HCT116 (cell line): ENCODE measurements at regions not wholly inside any gene's neighbourhood (a gene's known extent, or its start where the extent isn't known, plus 50 kb on each side); places are given as distances from the start of the nearest gene placed in this dataset.

Experiments
- ATAC-seq: fragments of 200-7000 bp; cut with Tn5 transposase; 2 replicates; pipeline ENCODE4 v1.9.1; 2020; ENCODE audit warnings: mild to moderate bottlenecking, moderate library complexity
- BruUV-seq: library from RNA; stranded (reverse); fragments of 400-500 nt; replicated peaks from 2 replicates; lab custom pipeline; 2021; lab: Mats Ljungman, UMichigan
- CTCF ChIA-PET: fragments of 300-600 bp; sonication (Branson Sonifier 250); formaldehyde crosslinking; loops from one replicate; lab custom pipeline; 2021; ENCODE audit warnings: antibody characterized with exemption; lab: Charles Lee
- POLR2A ChIA-PET: fragments of 300-600, 350-600 bp; sonication (Branson Sonifier 250); formaldehyde crosslinking; loops from one replicate; lab custom pipeline; 2021; ENCODE audit warnings: antibody characterized with exemption; lab: Charles Lee
- RAD21 ChIA-PET, 2 experiments: fragments of 300-600 bp; sonication (Branson Sonifier 250); formaldehyde crosslinking; loops; one replicate each; lab custom pipeline; 2023; ENCODE audit warnings: low total read pairs in 2 of 2; ENCODE audit not compliant: uncharacterized antibody in 2 of 2, unreplicated experiment in 2 of 2, low non-redundant PET in 1 of 2; lab: Charles Lee
- DNase-seq: peaks from one replicate; pipeline ENCODE4 v3.0.0-alpha.2; 2010; ENCODE audit warnings: low read depth, low spot score
- H2AFZ ChIP-seq: fragments of 200-600 bp; shearing (Covaris generic), sonication (generic); 2 replicates; pipeline ENCODE4 v1.6.1; 2017; ENCODE audit warnings: low read depth, mixed run types, mixed read lengths, antibody characterized with exemption, low read length; ENCODE audit not compliant: poor library complexity, severe bottlenecking
- H3K27ac ChIP-seq: 2 replicates; pipeline ENCODE4 v1.5.1; 2012; ENCODE audit warnings: low read depth, low read length
- H3K27me3 ChIP-seq: fragments of 200-600 bp; sonication (generic); 2 replicates; pipeline ENCODE4 v1.6.1; 2016; ENCODE audit warnings: mixed run types, low read length, mixed read lengths; ENCODE audit not compliant: insufficient read depth
- H3K36me3 ChIP-seq, 2 experiments: fragments of 200-500 bp in 1 of 2; fragments of 200-600 bp in 1 of 2; sonication (Bioruptor generic) in 1 of 2; sonication (generic) in 1 of 2; 2 replicates each; pipeline versions ENCODE4 v1.5.1 to v1.6.1; 2014 to 2016; ENCODE audit warnings: low read length in 2 of 2, inconsistent platforms in 1 of 2, mixed read lengths in 1 of 2, mixed run types in 1 of 2; ENCODE audit not compliant: insufficient read depth in 2 of 2, control insufficient read depth in 1 of 2
- H3K4me1 ChIP-seq, 2 experiments: fragments of 200-600 bp in 1 of 2; sonication (generic) in 1 of 2; 2 replicates each; pipeline versions ENCODE4 v1.5.1 to v1.6.1; 2012 to 2017; ENCODE audit warnings: low read length in 2 of 2, inconsistent platforms in 1 of 2, mild to moderate bottlenecking in 1 of 2, mixed read lengths in 1 of 2, mixed run types in 1 of 2, moderate library complexity in 1 of 2; ENCODE audit not compliant: insufficient read depth in 2 of 2, control insufficient read depth in 1 of 2
- H3K4me2 ChIP-seq: fragments of 200-600 bp; sonication (generic); 2 replicates; pipeline ENCODE4 v1.6.1; 2017; ENCODE audit warnings: mixed run types, low read length, mixed read lengths
- H3K4me3 ChIP-seq, 2 experiments: fragments of 200-600 bp in 1 of 2; sonication (generic) in 1 of 2; replicated peaks in 1 of 2; 2 replicates each; pipeline ENCODE4 v1.5.1; 2011 to 2016; ENCODE audit warnings: low read length in 2 of 2, control low read depth in 1 of 2, low read depth in 1 of 2, mild to moderate bottlenecking in 1 of 2, mixed read lengths in 1 of 2, mixed run types in 1 of 2
- H3K79me2 ChIP-seq: fragments of 200-600 bp; sonication (generic); 2 replicates; pipeline ENCODE4 v1.6.1; 2017; ENCODE audit warnings: mild to moderate bottlenecking, mixed run types, low read length, moderate library complexity, mixed read lengths; ENCODE audit not compliant: insufficient read depth
- H3K9ac ChIP-seq: fragments of 200-600 bp; sonication (generic); 2 replicates; pipeline ENCODE4 v1.6.1; 2016; ENCODE audit warnings: low read length, mixed read lengths
- H3K9me2 ChIP-seq: fragments of 200-600 bp; sonication (generic), shearing (Covaris generic); 2 replicates; pipeline ENCODE4 v1.6.1; 2017; ENCODE audit warnings: mixed run types, mild to moderate bottlenecking, moderate library complexity; ENCODE audit not compliant: insufficient read depth
- H3K9me3 ChIP-seq, 2 experiments: fragments of 200-500 bp in 1 of 2; fragments of 200-600 bp in 1 of 2; sonication (Bioruptor generic) in 1 of 2; sonication (generic) in 1 of 2; 2 replicates each; pipeline ENCODE4 v1.6.1; 2014 to 2017; ENCODE audit warnings: low read length in 2 of 2, mixed read lengths in 2 of 2, inconsistent platforms in 1 of 2, low read depth in 1 of 2, mild to moderate bottlenecking in 1 of 2, mixed run types in 1 of 2, moderate library complexity in 1 of 2; ENCODE audit not compliant: control insufficient read depth in 1 of 2, insufficient read depth in 1 of 2
- H4K20me1 ChIP-seq: fragments of 200-600 bp; sonication (generic), shearing (Covaris generic); 2 replicates; pipeline ENCODE4 v1.6.1; 2017; ENCODE audit warnings: mixed run types, mild to moderate bottlenecking, moderate library complexity; ENCODE audit not compliant: insufficient read depth
- CBX3 ChIP-seq: IDR thresholded peaks from 2 replicates; pipeline ENCODE4 v1.6.1; 2012; ENCODE audit warnings: low read depth
- CEBPB ChIP-seq: IDR thresholded peaks from 2 replicates; pipeline ENCODE4 v1.6.1; 2012; ENCODE audit warnings: low read depth
- CTCF ChIP-seq, 3 experiments: fragments of 200-600 bp in 1 of 3; sonication (generic) in 1 of 3; IDR thresholded peaks in 2 of 3; conservative IDR thresholded peaks in 1 of 3; 2 replicates each; pipeline ENCODE4 v1.5.1; 2012 to 2017; ENCODE audit warnings: low read depth in 2 of 3, low read length in 2 of 3, antibody characterized with exemption in 1 of 3, borderline replicate concordance in 1 of 3, control low read depth in 1 of 3, mild to moderate bottlenecking in 1 of 3, mixed read lengths in 1 of 3, mixed run types in 1 of 3, moderate library complexity in 1 of 3; ENCODE audit not compliant: insufficient read depth in 1 of 3
- EGR1 ChIP-seq: IDR thresholded peaks from 2 replicates; pipeline ENCODE4 v1.6.1; 2012; ENCODE audit warnings: low read depth
- ELF1 ChIP-seq: IDR thresholded peaks from 2 replicates; pipeline ENCODE4 v1.6.1; 2012; ENCODE audit warnings: low read depth, borderline replicate concordance
- EZH2 ChIP-seq: fragments of 200-600 bp; sonication (generic); IDR thresholded peaks from 2 replicates; pipeline ENCODE4 v1.6.1; 2017; ENCODE audit warnings: antibody characterized with exemption, mixed run types
- EZH2phosphoT487 ChIP-seq: fragments of 200-600 bp; IDR thresholded peaks from 2 replicates; pipeline ENCODE4 v1.6.1; 2018; ENCODE audit warnings: antibody characterized with exemption, borderline replicate concordance
- FOSL1 ChIP-seq: IDR thresholded peaks from 2 replicates; pipeline ENCODE4 v1.6.1; 2012; ENCODE audit warnings: low read depth
- JUND ChIP-seq: IDR thresholded peaks from 2 replicates; pipeline ENCODE4 v1.6.1; 2012
- MAX ChIP-seq: IDR thresholded peaks from 2 replicates; pipeline ENCODE4 v1.6.1; 2012
- POLR2A ChIP-seq: IDR thresholded peaks from 2 replicates; pipeline ENCODE4 v1.7.0; 2011; ENCODE audit warnings: borderline replicate concordance; ENCODE audit not compliant: insufficient read depth, insufficient read length; ENCODE audit errors: extremely low read depth
- POLR2AphosphoS5 ChIP-seq: IDR thresholded peaks from 2 replicates; pipeline ENCODE4 v1.6.1; 2011; ENCODE audit warnings: mild to moderate bottlenecking, low read depth, low read length, moderate library complexity
- SIN3A ChIP-seq: IDR thresholded peaks from 2 replicates; pipeline ENCODE4 v1.6.1; 2012; ENCODE audit warnings: low read depth
- SRF ChIP-seq: IDR thresholded peaks from 2 replicates; pipeline ENCODE4 v1.6.1; 2012; ENCODE audit warnings: low read depth
- YY1 ChIP-seq: IDR thresholded peaks from 2 replicates; pipeline ENCODE4 v1.6.1; 2011; ENCODE audit warnings: low read length, low read depth, moderate library complexity, mild to moderate bottlenecking; ENCODE audit not compliant: insufficient replicate concordance; ENCODE audit errors: extremely low read depth
- ZBTB33 ChIP-seq: IDR thresholded peaks from 2 replicates; pipeline ENCODE4 v1.6.1; 2011; ENCODE audit warnings: mild to moderate bottlenecking, low read length, moderate library complexity; ENCODE audit not compliant: insufficient replicate concordance; ENCODE audit errors: extremely low read depth
- ZNF274 ChIP-seq: fragments of 200-500 bp; sonication (Bioruptor generic); IDR thresholded peaks from 2 replicates; pipeline ENCODE4 v1.6.1; 2014; ENCODE audit warnings: mild to moderate bottlenecking, low read depth, low read length, inconsistent platforms
- intact Hi-C: fragments of 100-400 bp; cut with micrococcal nuclease; formaldehyde crosslinking; loops from 2 replicates; pipeline ENCODE4 v1.10.0; 2022

DNA sequence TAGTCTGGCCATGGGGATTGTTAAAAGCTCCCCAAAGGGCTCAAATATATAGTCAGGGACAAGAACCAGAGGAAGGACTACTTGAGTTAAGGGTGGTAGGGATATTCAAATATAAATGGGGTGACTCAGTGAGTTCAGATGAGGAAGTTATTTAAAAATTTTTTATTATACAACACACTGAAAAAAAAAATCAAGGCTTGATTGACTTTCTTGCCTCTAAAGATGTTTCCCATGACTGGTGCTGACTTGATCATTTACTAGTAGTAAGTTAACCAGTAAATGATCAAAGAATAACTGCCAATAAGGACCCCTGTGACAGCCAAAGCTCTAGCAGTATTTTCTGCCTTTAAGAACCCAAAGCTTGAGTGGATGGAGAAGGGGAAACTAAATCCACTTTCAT is 357.6 kb upstream of the NR5A2 start:
- no peaks in the 10 kb centered on the region for H3K36me3 ChIP-seq
- no peaks in the 10 kb centered on the region for H3K79me2 ChIP-seq
- BruUV-seq, result no TSS peak
- DNase-seq, result no peak
- no peaks in the 10 kb centered on the region for H3K9me3 ChIP-seq
- no peak for ATAC-seq
- H3K9me2 ChIP-seq, result no peaks in the 10 kb centered on the region
- no peak overlapping the region for H3K27ac ChIP-seq
- no peaks in the 10 kb centered on the region for H3K27me3 ChIP-seq
- H3K4me3 ChIP-seq, result no peak overlapping the region
- TF ChIP-seq YY1, result no peak
- TF ChIP-seq ZBTB33, result no peak
- ChIA-PET POLR2A (no interaction called here), RAD21 (no interaction called here), CTCF (no interaction called here)
- intact Hi-C loops, result no loop called here
- H3K4me2 ChIP-seq, result no peak overlapping the region
- H4K20me1 ChIP-seq, result no peaks in the 10 kb centered on the region
- H2AFZ ChIP-seq, result no peak overlapping the region
- no peak overlapping the region for H3K9ac ChIP-seq
- no peaks in the 10 kb centered on the region for H3K4me1 ChIP-seq

GRCh38 chr1:199671684-199672083 is 355.8 kb upstream of the NR5A2 start:
- no peaks in the 10 kb centered on the region for H3K9me3 ChIP-seq
- H3K4me1 ChIP-seq, result no peaks in the 10 kb centered on the region
- BruUV-seq, result no TSS peak
- no peaks in the 10 kb centered on the region for H3K36me3 ChIP-seq
- no peak overlapping the region for H3K4me2 ChIP-seq
- no peaks in the 10 kb centered on the region for H4K20me1 ChIP-seq
- RAD21 ChIA-PET, result no interaction called here
- no peaks in the 10 kb centered on the region for H3K79me2 ChIP-seq
- ATAC-seq (no peak), DNase-seq (no peak)
- H3K27ac ChIP-seq, result no peak overlapping the region
- CTCF ChIA-PET, result no interaction called here
- no peak overlapping the region for H3K9ac ChIP-seq
- no peaks in the 10 kb centered on the region for H3K27me3 ChIP-seq
- intact Hi-C loops, result no loop called here
- POLR2A ChIA-PET, result no interaction called here
- H3K4me3 ChIP-seq, result no peak overlapping the region
- no peak overlapping the region for H2AFZ ChIP-seq
- TF ChIP-seq EGR1 (no peak), EZH2 (no peak), MAX (no peak), CTCF (IDR thresholded peaks at IDR 0.05 in 2 of 3, conservative IDR thresholded peaks at IDR 0.05 in 1 of 3; ENCODE audit: borderline replicate concordance in 1 of 3, insufficient read depth in 1 of 3, low read depth in 2 of 3, low read length in 2 of 3) (no peak), POLR2AphosphoS5 (no peak), EZH2phosphoT487 (no peak), SRF (no peak), CEBPB (no peak), CBX3 (no peak), YY1 (no peak), SIN3A (no peak), ELF1 (no peak), FOSL1 (no peak), ZNF274 (no peak), JUND (no peak), POLR2A (no peak)
- H3K9me2 ChIP-seq, result no peaks in the 10 kb centered on the region
